ENCODE measurements at regions not wholly inside any gene's neighbourhood (a gene's known extent, or its start where the extent isn't known, plus 50 kb on each side); places are given as distances from the start of the nearest gene placed in this dataset.

- DNase-seq = no peak
- Histone ChIP-seq H3K27ac (no peak overlapping the region), H3K4me1 (no peaks in the 10 kb centered on the region), H3K4me3 (no peak overlapping the region), H3K27me3 (no peaks in the 10 kb centered on the region), H3K9me3 (no peaks in the 10 kb centered on the region), H3K36me3 (no peaks in the 10 kb centered on the region)
- TF ChIP-seq POLR2A (IDR thresholded peaks at IDR 0.05) = no peak
- TF ChIP-seq CTCF (IDR thresholded peaks at IDR 0.05) = no peak
Observed at GRCh38 chr5:56650386-56650785, 165.0 kb upstream of the MAP3K1 start.

GRCh38 chr5:56649569-56649968 lies 165.8 kb upstream of the MAP3K1 start:
- Histone ChIP-seq H3K27ac (no peak overlapping the region), H3K36me3 (no peaks in the 10 kb centered on the region), H3K4me3 (no peak overlapping the region), H3K27me3 (no peaks in the 10 kb centered on the region), H3K9me3 (no peaks in the 10 kb centered on the region), H3K4me1 (no peaks in the 10 kb centered on the region)
- no peak for TF ChIP-seq POLR2A (IDR thresholded peaks at IDR 0.05)
- TF ChIP-seq CTCF (IDR thresholded peaks at IDR 0.05) = no peak
- DNase-seq = no peak

- H3K27ac ChIP-seq = no peak overlapping the region
- H3K4me3 ChIP-seq = no peak overlapping the region
- no peaks in the 10 kb centered on the region for H3K27me3 ChIP-seq
- no peaks in the 10 kb centered on the region for H3K4me1 ChIP-seq
- no peak for DNase-seq
- H3K9me3 ChIP-seq = no peaks in the 10 kb centered on the region
- H3K36me3 ChIP-seq = no peaks in the 10 kb centered on the region
- no peak for TF ChIP-seq CTCF (IDR thresholded peaks at IDR 0.05)
- no peak for TF ChIP-seq POLR2A (IDR thresholded peaks at IDR 0.05)
Observed at GRCh38 chr5:56648460-56649034, 166.8 kb upstream of the MAP3K1 start.

GRCh38 chr5:56647099-56647850 lies 168.1 kb upstream of the MAP3K1 start:
- no peak overlapping the region for H3K4me3 ChIP-seq
- no peak overlapping the region for H3K27ac ChIP-seq
- H3K36me3 ChIP-seq = no peaks in the 10 kb centered on the region
- no peaks in the 10 kb centered on the region for H3K4me1 ChIP-seq
- no peaks in the 10 kb centered on the region for H3K9me3 ChIP-seq
- TF ChIP-seq CTCF (IDR thresholded peaks at IDR 0.05) (no peak), POLR2A (IDR thresholded peaks at IDR 0.05) (no peak)
- H3K27me3 ChIP-seq = no peaks in the 10 kb centered on the region
- DNase-seq = no peak

GRCh38 chr5:56641635-56642260 lies 173.6 kb upstream of the MAP3K1 start:
- TF ChIP-seq POLR2A (IDR thresholded peaks at IDR 0.05) (no peak), CTCF (IDR thresholded peaks at IDR 0.05) (no peak)
- Histone ChIP-seq H3K36me3 (no peaks in the 10 kb centered on the region), H3K27ac (no peak overlapping the region), H3K4me3 (no peak overlapping the region), H3K9me3 (no peaks in the 10 kb centered on the region), H3K27me3 (no peaks in the 10 kb centered on the region), H3K4me1 (peaks cover 0 to 38% (median 7%) of the 10 kb centered on the region in 4 donors)
- no peak for DNase-seq
